OCI-LY7 (cell line): ENCODE measurements at regions not wholly inside any gene's neighbourhood (a gene's known extent, or its start where the extent isn't known, plus 50 kb on each side); places are given as distances from the start of the nearest gene placed in this dataset.

Experiments
- EZH2phosphoT487 ChIP-seq: fragments of 200-600 bp; sonication (generic); IDR thresholded peaks from 2 replicates; pipeline ENCODE4 v1.6.1; 2018; ENCODE audit warnings: low read depth, borderline replicate concordance, mild to moderate bottlenecking, mixed run types, antibody characterized with exemption, low read length, moderate library complexity, mixed read lengths
- TF ChIP-seq, protein P1 (sequence below): fragments of 200-600 bp; sonication (generic); conservative IDR thresholded peaks from 2 replicates; pipeline ENCODE4 v1.5.1; 2014; ENCODE audit warnings: mild to moderate bottlenecking, antibody characterized with exemption, low read length, moderate library complexity, mixed read lengths

DNA sequence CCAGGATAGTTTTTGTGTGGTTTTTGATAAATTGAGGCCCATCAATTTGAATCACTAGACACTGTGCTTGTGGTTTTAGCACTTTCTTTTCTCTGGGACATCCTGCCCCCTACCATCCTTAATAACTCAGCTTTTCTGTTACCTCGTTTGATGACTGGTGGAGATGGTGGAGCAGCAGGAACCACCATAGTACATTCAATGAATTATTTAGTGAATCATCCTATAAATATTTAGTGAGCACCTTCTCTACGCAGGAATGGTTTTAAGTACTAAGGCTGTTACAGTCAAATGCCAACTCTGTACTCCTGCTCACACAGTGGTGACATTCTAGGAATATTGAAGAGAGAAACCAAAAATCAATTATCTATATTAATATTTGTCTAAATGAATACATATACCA lies 585.2 kb downstream of the HAO1 start:
- TF ChIP-seq, protein P1, sequence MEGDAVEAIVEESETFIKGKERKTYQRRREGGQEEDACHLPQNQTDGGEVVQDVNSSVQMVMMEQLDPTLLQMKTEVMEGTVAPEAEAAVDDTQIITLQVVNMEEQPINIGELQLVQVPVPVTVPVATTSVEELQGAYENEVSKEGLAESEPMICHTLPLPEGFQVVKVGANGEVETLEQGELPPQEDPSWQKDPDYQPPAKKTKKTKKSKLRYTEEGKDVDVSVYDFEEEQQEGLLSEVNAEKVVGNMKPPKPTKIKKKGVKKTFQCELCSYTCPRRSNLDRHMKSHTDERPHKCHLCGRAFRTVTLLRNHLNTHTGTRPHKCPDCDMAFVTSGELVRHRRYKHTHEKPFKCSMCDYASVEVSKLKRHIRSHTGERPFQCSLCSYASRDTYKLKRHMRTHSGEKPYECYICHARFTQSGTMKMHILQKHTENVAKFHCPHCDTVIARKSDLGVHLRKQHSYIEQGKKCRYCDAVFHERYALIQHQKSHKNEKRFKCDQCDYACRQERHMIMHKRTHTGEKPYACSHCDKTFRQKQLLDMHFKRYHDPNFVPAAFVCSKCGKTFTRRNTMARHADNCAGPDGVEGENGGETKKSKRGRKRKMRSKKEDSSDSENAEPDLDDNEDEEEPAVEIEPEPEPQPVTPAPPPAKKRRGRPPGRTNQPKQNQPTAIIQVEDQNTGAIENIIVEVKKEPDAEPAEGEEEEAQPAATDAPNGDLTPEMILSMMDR = no peak
- TF ChIP-seq EZH2phosphoT487 = no peak
